Mesenchymal stem cell (in vitro differentiated cells and primary cell): ENCODE measurements at regions not wholly inside any gene's neighbourhood (a gene's known extent, or its start where the extent isn't known, plus 50 kb on each side); places are given as distances from the start of the nearest gene placed in this dataset.

Source experiments
- DNase-seq: peaks from one replicate; pipeline ENCODE4 v3.0.0-alpha.2; 2013
- H2AFZ ChIP-seq: one replicate; pipeline ENCODE4 v1.6.1; 2013; ENCODE audit warnings: low read depth, mild to moderate bottlenecking, control low read depth, inconsistent platforms, low read length, moderate library complexity
- H2AK5ac ChIP-seq: 2 replicates; pipeline ENCODE4 v1.6.1; 2013; ENCODE audit warnings: low read length, moderate library complexity, mild to moderate bottlenecking, inconsistent platforms; ENCODE audit not compliant: severe bottlenecking
- H2BK120ac ChIP-seq: one replicate; pipeline ENCODE4 v1.6.1; 2013; ENCODE audit warnings: low read depth, mild to moderate bottlenecking, inconsistent platforms, low read length, moderate library complexity
- H2BK12ac ChIP-seq, 2 experiments: one replicate each; pipeline ENCODE4 v1.6.1; 2013; ENCODE audit warnings: inconsistent platforms in 2 of 2, low read length in 2 of 2, mild to moderate bottlenecking in 2 of 2, moderate library complexity in 2 of 2, control low read depth in 1 of 2
- H2BK15ac ChIP-seq: one replicate; pipeline ENCODE4 v1.6.1; 2013; ENCODE audit warnings: mild to moderate bottlenecking, low read depth, inconsistent platforms; ENCODE audit not compliant: poor library complexity, severe bottlenecking
- H2BK5ac ChIP-seq: 2 replicates; pipeline ENCODE4 v1.6.1; 2013; ENCODE audit warnings: low read depth, mild to moderate bottlenecking, low read length, control low read depth, inconsistent platforms; ENCODE audit not compliant: poor library complexity, severe bottlenecking
- H3K14ac ChIP-seq, 2 experiments: one replicate each; pipeline ENCODE4 v1.6.1; 2013; ENCODE audit warnings: inconsistent platforms in 2 of 2, low read length in 2 of 2, control low read depth in 1 of 2, mild to moderate bottlenecking in 1 of 2, moderate library complexity in 1 of 2
- H3K18ac ChIP-seq, 2 experiments: one replicate each; pipeline ENCODE4 v1.6.1; 2013; ENCODE audit warnings: inconsistent platforms in 2 of 2, low read length in 2 of 2, control low read depth in 1 of 2, low read depth in 1 of 2, mild to moderate bottlenecking in 1 of 2
- H3K23ac ChIP-seq, 2 experiments: one replicate each; pipeline ENCODE4 v1.6.1; 2013; ENCODE audit warnings: inconsistent platforms in 2 of 2, low read length in 2 of 2, mild to moderate bottlenecking in 2 of 2, moderate library complexity in 2 of 2, control low read depth in 1 of 2
- H3K27ac ChIP-seq: 2 replicates; pipeline ENCODE4 v1.5.1; 2013; ENCODE audit warnings: mild to moderate bottlenecking, moderate library complexity, low read length, control low read depth, inconsistent platforms; ENCODE audit not compliant: poor library complexity, severe bottlenecking
- H3K27me3 ChIP-seq, 2 experiments: 2 replicates each; pipeline versions ENCODE4 v1.6.1 to v1.7.0; 2013; ENCODE audit warnings: low read length in 2 of 2, mild to moderate bottlenecking in 2 of 2, moderate library complexity in 2 of 2, control low read depth in 1 of 2, inconsistent platforms in 1 of 2; ENCODE audit not compliant: control insufficient read depth in 1 of 2, insufficient read depth in 1 of 2
- H3K36me3 ChIP-seq, 2 experiments: 2 replicates each; pipeline versions ENCODE4 v1.6.1 to v1.7.0; 2013; ENCODE audit warnings: low read length in 2 of 2, control low read depth in 1 of 2, inconsistent platforms in 1 of 2, low read depth in 1 of 2, mild to moderate bottlenecking in 1 of 2; ENCODE audit not compliant: insufficient read depth in 2 of 2, control insufficient read depth in 1 of 2
- H3K4ac ChIP-seq, 2 experiments: one replicate each; pipeline ENCODE4 v1.6.1; 2013; ENCODE audit warnings: inconsistent platforms in 2 of 2, low read length in 2 of 2, mild to moderate bottlenecking in 2 of 2, moderate library complexity in 2 of 2, control low read depth in 1 of 2, low read depth in 1 of 2
- H3K4me1 ChIP-seq: 2 replicates; pipeline ENCODE4 v1.6.1; 2013; ENCODE audit warnings: low read depth, low read length, control low read depth; ENCODE audit not compliant: control insufficient read depth, insufficient read depth
- H3K4me2 ChIP-seq: 2 replicates; pipeline ENCODE4 v1.6.1; 2013; ENCODE audit warnings: low read length, mild to moderate bottlenecking, inconsistent platforms; ENCODE audit not compliant: poor library complexity, severe bottlenecking
- H3K4me3 ChIP-seq, 2 experiments: 2 replicates each; pipeline versions ENCODE4 v1.5.1 to v1.7.0; 2013; ENCODE audit warnings: low read length in 2 of 2, mild to moderate bottlenecking in 2 of 2, control low read depth in 1 of 2, low read depth in 1 of 2; ENCODE audit not compliant: insufficient read depth in 1 of 2
- H3K79me1 ChIP-seq: replicated peaks from 2 replicates; pipeline ENCODE4 v1.6.1; 2013; ENCODE audit warnings: mild to moderate bottlenecking, control low read depth, low read length, inconsistent platforms; ENCODE audit not compliant: poor library complexity, severe bottlenecking
- H3K9ac ChIP-seq: 2 replicates; pipeline ENCODE4 v1.7.0; 2013; ENCODE audit warnings: mild to moderate bottlenecking, low read length, moderate library complexity
- H3K9me3 ChIP-seq: 2 replicates; pipeline ENCODE4 v1.7.0; 2013; ENCODE audit warnings: mild to moderate bottlenecking, low read length; ENCODE audit not compliant: control insufficient read depth
- H4K8ac ChIP-seq: one replicate; pipeline ENCODE4 v1.6.1; 2013; ENCODE audit warnings: inconsistent platforms, mild to moderate bottlenecking, low read length, moderate library complexity
- H4K91ac ChIP-seq: one replicate; pipeline ENCODE4 v1.6.1; 2013; ENCODE audit warnings: mild to moderate bottlenecking, low read length, inconsistent platforms
- WGBS: methylation state at CpG from one replicate; pipeline ENCODE4 v1.1.7; 2013; ENCODE audit warnings: mixed read lengths; 5-methylcytosine and 5-hydroxymethylcytosine counted together

DNA sequence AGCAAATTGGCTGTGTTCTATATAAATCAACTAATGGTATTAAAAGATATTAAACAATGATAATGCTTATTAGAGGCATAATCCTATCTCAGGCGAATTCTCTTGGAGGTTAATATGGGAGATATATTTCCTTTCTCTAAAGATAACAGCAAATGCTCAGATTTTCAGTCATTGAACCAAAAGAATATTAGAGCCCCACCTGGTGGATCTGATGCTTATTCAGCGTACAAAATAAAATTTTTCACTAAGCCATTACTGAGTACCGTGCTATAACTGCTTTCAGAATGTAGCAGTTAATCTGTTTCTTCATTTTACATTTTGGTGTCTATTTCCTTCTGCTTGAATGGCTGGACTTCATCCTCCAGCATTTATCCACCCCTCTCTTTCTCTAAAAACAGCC is 143.3 kb upstream of the IPO5 start:
- Histone ChIP-seq H2BK5ac (no peak overlapping the region), H3K4me3 (no peak overlapping the region), H3K79me1 (no peaks in the 10 kb centered on the region), H2AK5ac (no peak overlapping the region), H3K18ac (no peak overlapping the region), H2AFZ (no peak overlapping the region), H3K9me3 (no peaks in the 10 kb centered on the region), H3K27me3 (peaks cover 0 to 7% of the 10 kb centered on the region in 2 experiments), H3K9ac (peak overlapping the region; percentile 35), H2BK12ac (no peak overlapping the region), H2BK15ac (no peak overlapping the region), H3K4ac (no peak overlapping the region), H4K8ac (no peak overlapping the region), H2BK120ac (no peak overlapping the region), H3K36me3 (no peaks in the 10 kb centered on the region), H3K27ac (no peak overlapping the region), H3K4me1 (no peaks in the 10 kb centered on the region), H4K91ac (no peak overlapping the region), H3K23ac (no peak overlapping the region), H3K14ac (no peak overlapping the region), H3K4me2 (no peak overlapping the region)
- 66% methylated on average over 2 of the region's 3 CpGs for WGBS
- peak; percentile 8 for DNase-seq

- no peaks in the 10 kb centered on the region for H3K79me1 ChIP-seq
- H3K27ac ChIP-seq = no peak overlapping the region
- H3K4me3 ChIP-seq = no peak overlapping the region
- no peak overlapping the region for H4K91ac ChIP-seq
- H2BK12ac ChIP-seq = no peak overlapping the region
- no peak overlapping the region for H2AK5ac ChIP-seq
- no peak overlapping the region for H3K4ac ChIP-seq
- H4K8ac ChIP-seq = no peak overlapping the region
- H3K23ac ChIP-seq = no peak overlapping the region
- no peaks in the 10 kb centered on the region for H3K9me3 ChIP-seq
- no peaks in the 10 kb centered on the region for H3K36me3 ChIP-seq
- no peak overlapping the region for H3K14ac ChIP-seq
- H3K4me1 ChIP-seq = no peaks in the 10 kb centered on the region
- H2BK5ac ChIP-seq = no peak overlapping the region
- WGBS = 98% methylated on average over 1 of the region's 1 CpG
- H2BK15ac ChIP-seq = no peak overlapping the region
- no peak overlapping the region for H2AFZ ChIP-seq
- peaks cover 3 to 4% of the 10 kb centered on the region in 2 experiments for H3K27me3 ChIP-seq
- no peak overlapping the region for H3K9ac ChIP-seq
- no peak overlapping the region for H3K4me2 ChIP-seq
- no peak overlapping the region for H2BK120ac ChIP-seq
- no peak for DNase-seq
- H3K18ac ChIP-seq = no peak overlapping the region
Observed at GRCh38 chr13:97822377-97822776, 131.1 kb upstream of the IPO5 start.

DNA sequence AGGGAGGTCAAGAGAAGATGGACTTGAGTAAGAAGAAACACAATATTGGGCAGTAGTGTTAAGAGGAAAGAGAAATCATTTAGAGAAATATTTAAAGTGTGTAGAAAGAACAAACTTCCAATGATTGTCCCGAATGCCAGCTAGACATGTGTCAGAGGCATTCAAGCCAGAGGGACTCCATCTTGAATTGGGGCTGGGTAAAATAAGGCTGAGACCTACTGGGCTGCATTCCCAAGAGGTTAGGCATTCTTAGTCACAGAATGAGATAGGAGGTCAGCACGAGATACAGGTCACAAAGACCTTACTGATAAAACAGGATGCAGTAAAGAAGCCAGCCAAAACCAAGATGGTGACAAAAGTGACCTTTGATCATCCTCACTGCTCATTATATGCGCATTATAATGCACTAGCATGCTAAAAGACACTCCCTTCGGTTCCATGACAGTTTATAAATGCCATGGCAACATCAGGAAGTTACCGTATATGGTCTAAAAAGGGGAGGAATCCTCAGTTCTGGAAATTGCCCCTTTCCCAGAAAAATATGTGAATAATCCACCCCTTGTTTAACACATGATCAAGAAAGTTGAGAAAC is 127.0 kb upstream of the IPO5 start:
- Histone ChIP-seq H3K4me1 (no peaks in the 10 kb centered on the region), H4K91ac (no peak overlapping the region), H2BK120ac (no peak overlapping the region), H3K27ac (no peak overlapping the region), H3K4me2 (no peak overlapping the region), H3K4me3 (no peak overlapping the region), H4K8ac (no peak overlapping the region), H2AFZ (no peak overlapping the region), H3K9ac (no peak overlapping the region), H3K36me3 (no peaks in the 10 kb centered on the region), H3K27me3 (no peaks in the 10 kb centered on the region), H3K18ac (no peak overlapping the region), H3K4ac (no peak overlapping the region), H2BK15ac (no peak overlapping the region), H2BK5ac (no peak overlapping the region), H3K79me1 (no peaks in the 10 kb centered on the region), H3K9me3 (no peaks in the 10 kb centered on the region), H3K23ac (no peak overlapping the region), H3K14ac (no peak overlapping the region), H2AK5ac (no peak overlapping the region), H2BK12ac (no peak overlapping the region)
- 81% methylated on average over 5 of the region's 5 CpGs for WGBS
- DNase-seq = no peak

- DNase-seq = no peak
- Histone ChIP-seq H3K4me1 (no peaks in the 10 kb centered on the region), H2BK120ac (no peak overlapping the region), H2BK15ac (no peak overlapping the region), H3K27ac (no peak overlapping the region), H3K14ac (no peak overlapping the region), H3K36me3 (no peaks in the 10 kb centered on the region), H3K4ac (no peak overlapping the region), H3K9ac (no peak overlapping the region), H2AFZ (no peak overlapping the region), H3K4me3 (no peak overlapping the region), H3K18ac (no peak overlapping the region), H2BK5ac (no peak overlapping the region), H2AK5ac (no peak overlapping the region), H3K79me1 (no peaks in the 10 kb centered on the region), H4K8ac (no peak overlapping the region), H4K91ac (no peak overlapping the region), H2BK12ac (no peak overlapping the region), H3K4me2 (no peak overlapping the region), H3K23ac (no peak overlapping the region), H3K9me3 (peaks cover 3% of the 10 kb centered on the region), H3K27me3 (no peaks in the 10 kb centered on the region)
- WGBS = 100% methylated on average over 1 of the region's 5 CpGs
Observed at GRCh38 chr13:97834250-97834649, 119.2 kb upstream of the IPO5 start.
